ENCODE measurements at regions not wholly inside any gene's neighbourhood (a gene's known extent, or its start where the extent isn't known, plus 50 kb on each side); places are given as distances from the start of the nearest gene placed in this dataset.
"Not testable (repeated sequence)": the region's sequence is repeated elsewhere in the genome, so short reads cannot be mapped to it uniquely, and the experiment has no call there.

DNA sequence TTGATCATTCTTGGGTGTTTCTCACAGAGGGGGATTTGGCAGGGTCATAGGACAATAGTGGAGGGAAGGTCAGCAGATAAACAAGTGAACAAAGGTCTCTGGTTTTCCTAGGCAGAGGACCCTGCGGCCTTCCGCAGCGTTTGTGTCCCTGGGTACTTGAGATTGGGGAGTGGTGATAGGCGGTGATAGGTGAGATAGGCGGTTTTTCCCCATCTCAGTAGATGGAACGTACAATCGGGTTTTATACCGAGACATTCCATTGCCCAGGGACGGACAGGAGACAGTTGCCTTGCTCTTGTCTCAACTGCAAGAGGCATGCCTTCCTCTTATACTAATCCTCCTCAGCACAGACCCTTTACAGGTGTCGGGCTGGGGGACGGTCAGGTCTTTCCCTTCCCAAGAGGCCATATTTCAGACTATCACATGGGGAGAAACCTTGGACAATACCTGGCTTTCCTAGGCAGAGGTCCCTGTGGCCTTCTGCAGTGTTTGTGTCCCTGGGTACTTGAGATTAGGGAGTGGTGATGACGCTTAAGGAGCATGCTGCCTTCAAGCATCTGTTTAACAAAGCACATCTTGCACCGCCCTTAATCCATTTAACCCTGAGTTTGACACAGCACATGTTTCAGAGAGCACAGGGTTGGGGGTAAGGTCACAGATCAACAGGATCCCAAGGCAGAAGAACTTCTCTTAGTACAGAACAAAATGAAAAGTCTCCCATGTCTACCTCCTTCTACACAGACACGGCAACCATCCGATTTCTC lies 86.2 kb downstream of the OR2B2 start:
- DNase-seq = not testable (repeated sequence)

DNA sequence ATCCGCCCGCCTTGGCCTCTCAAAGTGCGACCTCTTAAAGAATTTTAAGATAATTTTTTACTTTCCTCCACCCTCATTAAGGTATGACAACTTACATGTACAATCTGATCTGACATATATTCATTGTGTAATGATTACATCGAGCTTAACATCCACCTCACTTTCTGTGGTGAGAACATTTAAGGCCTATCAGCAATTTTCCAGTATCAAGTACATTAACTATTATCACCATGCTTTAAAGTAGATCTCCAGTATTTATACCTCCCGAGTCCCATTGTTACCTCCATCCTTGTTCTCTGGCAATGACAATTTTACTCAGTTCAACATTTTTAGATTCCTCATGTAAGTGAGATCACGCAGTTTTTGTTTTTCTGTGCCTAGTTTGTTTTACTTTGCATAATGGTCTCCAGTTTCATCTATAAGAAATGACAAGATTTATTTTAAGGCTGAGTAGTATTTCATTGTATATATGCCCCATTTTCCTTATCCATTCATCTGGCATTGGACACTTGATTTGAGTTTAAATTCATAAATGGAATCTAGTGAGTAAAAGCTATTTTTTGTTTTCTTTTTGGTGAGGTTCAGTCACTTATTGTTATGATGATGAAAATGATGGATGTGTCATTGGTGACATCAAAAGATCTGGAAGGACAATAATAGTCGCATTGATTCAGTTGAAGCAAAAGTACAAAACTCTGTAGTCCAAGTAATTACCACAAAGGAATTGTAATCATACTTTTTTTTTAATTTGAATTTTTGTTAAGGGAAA lies 87.0 kb downstream of the OR2B2 start:
- no peak for DNase-seq

DNA sequence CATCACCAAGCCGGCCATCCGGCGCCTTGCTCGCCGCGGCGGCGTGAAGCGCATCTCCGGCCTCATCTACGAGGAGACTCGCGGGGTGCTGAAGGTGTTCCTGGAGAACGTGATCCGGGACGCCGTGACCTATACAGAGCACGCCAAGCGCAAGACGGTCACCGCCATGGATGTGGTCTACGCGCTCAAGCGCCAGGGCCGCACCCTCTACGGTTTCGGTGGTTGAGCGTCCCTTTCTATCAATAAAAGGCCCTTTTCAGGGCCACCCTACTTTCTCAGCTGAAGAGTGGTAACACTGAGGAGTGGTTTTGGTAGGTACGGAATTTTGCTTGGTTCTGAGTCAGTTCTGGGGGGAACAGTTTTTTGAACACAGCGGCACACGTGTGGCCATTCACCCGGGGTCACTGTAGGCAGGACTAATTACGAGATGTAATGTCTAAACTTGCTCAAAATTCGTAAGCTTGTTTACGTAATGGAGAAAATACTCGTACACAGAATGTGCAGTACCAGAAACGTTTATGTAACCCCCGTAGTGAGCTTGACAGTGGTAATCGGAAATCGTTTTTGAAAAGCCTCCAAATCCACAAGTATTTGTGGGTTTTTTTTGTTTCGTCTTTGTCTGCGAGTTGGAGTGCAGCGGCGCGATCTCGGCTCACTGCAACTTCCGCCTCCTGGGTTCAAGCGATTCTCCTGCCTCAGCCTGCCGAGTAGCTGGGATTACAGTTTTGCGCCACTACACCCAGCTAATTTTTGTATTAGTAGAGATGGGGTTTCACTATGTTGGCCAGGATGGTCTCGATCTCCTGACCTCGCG lies 87.8 kb downstream of the OR2B2 start:
- DNase-seq = peak; percentile 37 to 74

DNA sequence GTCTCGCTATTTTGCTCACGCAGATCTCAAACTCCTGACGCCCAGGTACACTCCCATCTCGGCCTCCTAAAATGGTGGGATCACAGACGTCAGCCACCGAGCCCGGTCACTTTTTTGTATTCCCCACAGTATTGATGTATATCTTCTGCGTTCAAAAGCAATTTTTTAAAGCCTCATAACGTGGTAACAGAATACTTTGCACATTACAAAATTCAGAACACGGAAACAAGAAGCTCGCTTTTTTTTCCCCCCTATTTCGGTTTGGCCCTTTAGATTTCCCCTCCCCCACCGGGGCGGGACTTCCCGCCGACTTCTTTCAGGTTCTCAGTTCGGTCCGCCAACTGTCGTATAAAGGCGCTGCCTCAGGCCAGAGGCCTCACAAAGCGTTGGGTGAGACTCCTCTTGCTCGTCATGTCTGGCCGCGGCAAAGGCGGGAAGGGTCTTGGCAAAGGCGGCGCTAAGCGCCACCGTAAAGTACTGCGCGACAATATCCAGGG lies 88.4 kb downstream of the OR2B2 start:
- DNase-seq = peak; percentile 81 to 85

DNA sequence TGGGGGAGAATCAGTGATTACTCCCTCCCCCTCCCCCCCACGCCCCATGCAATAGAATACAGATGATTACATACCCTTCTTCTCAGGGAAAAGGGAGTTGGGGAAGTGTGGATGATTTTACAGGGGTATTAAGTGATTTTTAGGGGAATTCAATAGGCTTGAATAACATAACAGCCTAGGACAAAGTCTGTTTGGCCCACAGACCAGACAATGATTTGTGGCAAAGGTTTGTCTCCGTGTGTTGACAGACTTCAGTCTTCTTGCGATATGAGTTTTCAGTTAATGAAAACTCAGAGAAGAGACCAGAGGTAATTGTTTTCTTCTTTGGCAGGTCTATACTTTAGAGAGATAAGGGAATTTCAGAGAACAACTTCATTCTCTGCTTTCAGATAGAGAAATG lies 95.3 kb downstream of the OR2B2 start:
- no peak for DNase-seq

DNA sequence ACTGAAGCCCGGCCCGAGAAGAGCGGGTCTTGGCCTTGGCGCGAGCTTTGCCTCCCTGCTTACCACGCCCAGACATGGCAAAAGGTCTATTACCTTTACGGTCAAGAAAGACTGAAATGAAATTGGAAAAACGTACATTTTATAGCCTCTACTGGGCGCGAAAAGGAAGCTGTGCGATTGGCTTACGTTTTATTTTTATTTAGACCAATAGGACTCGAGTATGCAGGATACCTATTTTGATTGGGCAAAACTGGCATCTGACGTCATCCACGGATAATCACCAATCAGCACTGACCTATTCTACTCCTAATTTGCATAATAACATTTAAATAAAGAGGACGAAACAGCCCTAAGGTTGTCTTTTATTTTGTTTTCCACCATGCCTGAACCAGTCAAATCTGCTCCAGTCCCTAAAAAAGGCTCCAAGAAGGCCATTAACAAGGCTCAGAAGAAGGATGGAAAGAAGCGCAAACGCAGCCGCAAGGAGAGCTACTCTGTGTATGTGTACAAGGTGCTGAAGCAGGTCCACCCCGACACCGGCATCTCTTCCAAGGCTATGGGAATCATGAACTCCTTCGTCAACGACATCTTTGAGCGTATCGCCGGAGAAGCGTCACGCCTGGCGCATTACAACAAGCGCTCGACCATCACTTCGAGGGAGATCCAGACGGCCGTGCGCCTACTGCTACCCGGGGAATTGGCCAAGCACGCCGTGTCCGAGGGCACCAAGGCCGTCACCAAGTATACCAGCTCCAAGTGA lies 97.4 kb downstream of the OR2B2 start:
- DNase-seq = peak; percentile 91 to 96

DNA sequence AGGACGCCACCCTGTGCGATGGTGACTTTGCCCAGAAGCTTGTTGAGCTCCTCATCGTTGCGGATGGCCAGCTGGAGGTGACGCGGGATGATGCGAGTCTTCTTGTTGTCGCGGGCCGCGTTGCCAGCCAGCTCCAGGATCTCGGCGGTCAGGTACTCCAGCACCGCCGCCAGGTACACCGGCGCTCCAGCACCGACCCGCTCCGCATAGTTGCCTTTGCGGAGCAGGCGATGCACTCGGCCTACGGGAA lies 97.9 kb downstream of the OR2B2 start:
- not testable (repeated sequence) for DNase-seq

DNA sequence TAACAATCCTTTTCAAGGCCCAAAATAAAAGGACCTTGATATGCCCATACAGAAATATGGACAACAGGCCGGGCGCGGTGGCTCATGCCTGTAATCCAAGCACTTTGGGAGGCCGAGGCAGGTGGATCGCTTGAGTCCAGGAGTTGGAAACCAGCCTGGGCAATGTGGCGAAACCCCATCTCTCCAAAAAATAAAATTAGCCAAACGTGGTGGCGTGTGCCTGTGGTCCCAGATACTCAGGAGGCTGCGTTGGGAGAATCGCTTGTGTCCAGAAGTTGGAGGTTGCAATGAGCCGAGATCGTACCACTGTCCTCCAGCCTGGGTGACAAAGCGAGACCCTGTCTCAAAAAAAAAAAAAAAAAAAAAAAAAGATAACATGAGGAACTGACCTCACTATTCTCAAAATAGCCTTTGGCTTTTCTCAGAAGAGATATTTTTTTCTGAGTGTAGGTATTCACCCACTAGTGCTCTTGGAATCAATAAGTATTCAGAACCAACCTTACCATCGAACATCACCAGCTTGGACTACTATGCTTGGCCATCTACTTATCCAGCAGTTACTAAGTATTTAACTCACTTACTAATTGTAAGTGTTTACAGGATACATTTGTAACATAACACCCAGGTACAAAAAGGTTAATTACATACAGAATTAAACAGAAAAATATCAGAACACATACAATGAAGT lies 99.2 kb downstream of the OR2B2 start:
- DNase-seq = no peak

DNA sequence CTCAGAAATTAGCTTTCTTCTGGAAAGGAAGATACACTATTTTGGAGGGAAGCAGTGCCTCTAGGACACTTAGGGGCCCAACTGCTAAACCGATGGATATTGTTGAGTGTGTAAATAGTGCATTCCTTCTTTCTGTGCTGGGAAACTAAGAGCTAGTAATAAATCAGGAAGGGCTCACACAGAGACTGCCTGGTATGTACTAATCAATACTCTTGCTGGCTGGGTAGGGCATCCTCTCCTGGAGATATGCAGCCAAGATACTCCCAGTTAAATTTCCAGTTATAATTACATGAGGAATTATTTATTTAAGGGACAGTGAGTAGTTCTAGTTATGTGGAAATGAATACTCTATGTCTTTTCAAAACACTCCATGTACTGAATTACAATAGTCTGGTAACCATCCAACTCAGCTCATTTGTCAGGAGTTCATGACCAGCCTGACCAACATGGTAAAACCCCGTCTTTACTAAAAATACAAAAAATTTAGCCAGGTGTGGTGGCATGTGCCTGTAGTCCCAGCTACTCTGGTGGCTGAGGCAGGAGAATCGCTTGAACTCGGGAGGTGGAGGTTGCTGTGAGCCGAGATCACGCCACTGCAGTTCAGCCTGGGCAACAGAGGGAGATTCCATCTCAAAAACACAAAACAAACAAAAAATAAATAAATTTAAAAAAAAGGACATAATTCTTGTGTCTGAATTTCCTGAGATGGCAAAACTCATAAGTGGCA lies 100.0 kb downstream of the OR2B2 start:
- DNase-seq = no peak

DNA sequence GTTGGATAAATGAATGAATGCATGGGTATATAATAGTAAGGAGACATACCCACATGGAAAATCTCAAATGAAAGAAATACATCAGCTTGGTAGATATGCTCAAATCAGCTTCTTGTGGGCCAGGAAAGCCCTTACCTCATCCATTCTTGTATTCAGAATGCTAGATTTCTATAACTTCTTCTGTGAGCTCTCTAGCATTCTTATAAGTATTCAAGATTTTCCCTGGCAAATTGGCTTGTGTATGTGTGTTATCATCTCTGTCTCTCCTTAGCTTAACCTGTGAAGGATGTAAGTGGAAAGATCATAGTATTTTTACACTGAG lies 100.8 kb downstream of the OR2B2 start:
- DNase-seq = no peak

DNA sequence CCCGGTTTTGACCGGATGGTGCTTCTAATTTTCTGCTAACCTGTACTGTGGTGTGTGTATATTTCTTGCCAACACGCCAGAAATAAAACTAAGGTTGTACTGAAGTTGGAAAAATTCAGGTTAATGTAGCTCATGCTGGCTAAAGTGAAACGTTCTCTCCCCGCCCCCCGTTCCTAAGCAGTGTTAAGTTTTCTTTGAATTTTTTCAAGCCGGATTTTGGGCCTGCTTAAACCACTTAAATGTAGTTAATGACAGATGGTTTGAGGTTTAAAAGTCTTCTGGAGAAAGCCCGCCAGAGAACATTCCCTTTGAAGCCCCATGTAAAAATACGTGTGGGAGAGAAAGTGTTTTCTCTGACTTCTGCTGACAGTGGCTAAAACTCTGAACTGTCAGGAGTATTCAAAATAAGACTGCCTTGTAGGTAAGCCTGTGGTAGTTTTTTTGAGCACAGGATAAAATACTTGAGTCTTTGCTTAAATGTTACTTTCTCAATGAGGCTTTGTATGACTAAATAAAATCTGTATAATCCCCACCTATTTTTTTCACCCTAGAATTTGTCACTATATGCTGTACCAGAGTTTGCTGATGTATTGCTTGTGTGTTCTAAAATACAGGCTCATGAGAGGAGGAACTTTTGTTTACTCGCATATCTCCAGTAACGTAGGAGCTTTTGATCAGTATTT lies 101.3 kb downstream of the OR2B2 start:
- DNase-seq = peak in 1 of 2 donors; percentile 44

DNA sequence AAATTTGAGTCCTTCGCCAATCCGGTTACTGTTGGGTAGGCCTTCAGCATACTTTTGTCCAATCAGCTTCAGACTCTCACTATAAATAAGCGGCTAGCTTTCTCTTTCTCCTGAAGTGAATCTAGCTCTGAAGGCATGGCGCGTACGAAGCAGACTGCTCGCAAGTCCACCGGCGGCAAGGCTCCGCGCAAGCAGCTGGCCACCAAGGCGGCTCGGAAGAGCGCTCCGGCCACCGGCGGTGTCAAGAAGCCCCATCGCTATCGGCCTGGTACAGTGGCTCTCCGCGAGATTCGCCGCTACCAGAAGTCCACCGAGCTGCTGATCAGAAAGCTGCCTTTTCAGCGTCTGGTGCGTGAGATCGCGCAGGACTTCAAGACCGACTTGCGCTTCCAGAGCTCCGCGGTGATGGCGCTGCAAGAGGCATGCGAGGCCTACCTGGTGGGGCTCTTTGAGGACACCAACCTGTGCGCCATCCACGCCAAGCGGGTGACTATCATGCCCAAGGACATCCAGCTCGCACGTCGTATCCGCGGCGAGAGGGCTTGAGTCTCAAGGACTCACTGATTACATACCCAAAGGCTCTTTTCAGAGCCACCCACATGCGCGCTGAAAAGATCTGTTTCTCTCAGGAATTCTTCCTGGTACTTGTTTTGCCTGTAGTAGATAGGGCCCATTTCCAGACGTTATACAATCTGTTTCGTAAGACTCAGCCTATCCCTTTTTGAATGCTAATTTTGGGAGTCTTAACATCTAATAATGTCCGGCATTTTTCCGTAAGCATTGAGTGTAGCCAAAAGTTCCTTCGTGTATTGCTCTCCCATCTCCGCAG lies 102.0 kb downstream of the OR2B2 start:
- DNase-seq = peak; percentile 87 to 96

DNA sequence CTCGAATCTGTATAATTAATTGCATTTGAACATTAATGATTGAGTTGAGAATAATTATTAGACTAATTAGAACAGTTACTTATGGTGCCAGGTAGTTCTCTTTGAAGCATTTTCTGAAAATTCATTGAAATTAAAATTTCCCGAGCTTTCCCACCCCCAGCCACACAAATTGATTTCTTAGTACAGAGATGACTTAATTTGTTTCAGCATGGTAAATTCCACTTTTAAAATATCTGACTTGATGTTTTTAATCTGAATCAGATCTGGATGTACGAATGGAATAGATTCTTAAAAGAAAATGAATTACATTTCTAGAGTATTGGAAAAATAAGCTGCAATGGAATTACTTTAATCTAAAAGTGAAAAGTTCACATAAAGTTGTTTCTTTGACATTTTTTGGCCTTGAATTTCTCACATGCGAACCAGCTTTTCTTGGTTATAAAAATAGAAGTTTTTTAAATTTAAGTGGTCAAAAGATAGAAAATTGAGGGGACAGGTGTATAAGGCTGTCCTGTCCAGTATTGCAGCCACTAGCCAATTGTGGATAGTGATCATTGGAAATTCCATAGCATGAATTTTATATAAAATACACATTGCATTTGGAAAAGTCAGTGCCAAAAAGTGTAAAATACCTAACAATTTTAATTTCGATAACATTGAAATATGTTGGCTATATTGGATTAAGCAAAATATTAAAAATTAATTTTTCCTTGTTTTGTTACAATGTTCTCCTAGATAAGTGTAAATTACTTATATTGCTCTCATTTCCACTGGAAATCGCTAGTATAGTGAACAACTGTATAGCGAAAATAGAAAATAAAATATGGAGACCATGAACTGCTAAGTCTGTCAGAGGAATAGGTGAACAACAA lies 102.9 kb downstream of the OR2B2 start:
- DNase-seq = no peak

DNA sequence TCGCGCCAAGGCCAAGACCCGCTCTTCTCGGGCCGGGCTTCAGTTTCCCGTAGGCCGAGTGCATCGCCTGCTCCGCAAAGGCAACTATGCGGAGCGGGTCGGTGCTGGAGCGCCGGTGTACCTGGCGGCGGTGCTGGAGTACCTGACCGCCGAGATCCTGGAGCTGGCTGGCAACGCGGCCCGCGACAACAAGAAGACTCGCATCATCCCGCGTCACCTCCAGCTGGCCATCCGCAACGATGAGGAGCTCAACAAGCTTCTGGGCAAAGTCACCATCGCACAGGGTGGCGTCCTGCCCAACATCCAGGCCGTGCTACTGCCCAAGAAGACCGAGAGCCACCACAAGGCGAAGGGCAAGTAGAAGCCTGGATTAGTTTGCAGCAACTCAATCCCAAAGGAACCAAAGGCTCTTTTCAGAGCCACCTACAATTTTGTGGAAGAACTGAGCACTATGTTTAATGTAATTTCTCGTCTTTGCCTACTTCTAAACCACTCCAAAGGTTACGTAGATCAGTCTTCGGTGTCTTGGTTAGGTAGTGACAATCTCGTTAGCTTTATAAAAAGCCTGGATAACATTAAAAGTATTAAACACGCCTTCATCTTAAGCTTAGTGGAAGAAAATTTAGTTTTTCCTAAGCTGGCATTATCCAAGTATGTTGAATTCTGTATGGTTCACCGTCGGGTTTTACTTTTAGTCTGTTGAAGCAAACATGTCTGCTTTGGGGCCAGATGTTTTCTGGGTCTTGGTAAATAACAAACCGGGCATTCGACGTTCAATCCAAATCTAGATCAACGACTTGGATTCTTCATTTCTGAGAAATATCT lies 103.7 kb downstream of the OR2B2 start:
- peak in 1 of 2 donors; percentile 39 for DNase-seq

DNA sequence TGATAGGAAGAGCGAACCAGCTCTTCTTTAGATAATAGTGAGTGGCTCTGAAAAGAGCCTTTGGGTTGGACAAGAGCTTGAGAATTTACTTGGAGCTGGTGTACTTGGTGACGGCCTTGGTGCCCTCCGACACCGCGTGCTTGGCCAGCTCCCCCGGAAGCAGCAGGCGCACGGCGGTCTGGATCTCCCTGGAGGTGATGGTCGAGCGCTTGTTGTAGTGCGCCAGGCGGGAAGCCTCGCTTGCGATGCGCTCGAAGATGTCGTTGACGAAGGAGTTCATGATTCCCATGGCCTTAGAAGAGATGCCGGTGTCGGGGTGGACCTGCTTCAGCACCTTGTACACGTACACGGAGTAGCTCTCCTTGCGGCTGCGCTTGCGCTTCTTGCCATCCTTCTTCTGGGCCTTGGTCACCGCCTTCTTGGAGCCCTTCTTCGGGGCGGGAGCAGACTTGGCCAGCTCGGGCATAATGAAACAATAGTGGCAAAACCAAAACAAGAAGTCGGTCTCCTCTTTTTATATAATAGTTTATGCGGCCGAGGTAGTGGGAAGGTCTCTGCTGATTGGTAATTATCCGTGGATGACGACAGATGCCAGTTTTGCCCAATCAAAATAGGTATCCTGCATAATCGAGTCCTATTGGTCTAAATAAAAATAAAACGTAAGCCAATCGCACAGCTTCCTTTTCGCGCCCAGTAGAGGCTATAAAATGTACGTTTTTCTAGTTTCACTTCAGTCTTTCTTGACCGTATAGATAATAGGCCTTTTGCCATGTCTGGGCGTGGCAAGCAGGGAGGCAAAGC lies 104.6 kb downstream of the OR2B2 start:
- DNase-seq = peak; percentile 89 to 96

DNA sequence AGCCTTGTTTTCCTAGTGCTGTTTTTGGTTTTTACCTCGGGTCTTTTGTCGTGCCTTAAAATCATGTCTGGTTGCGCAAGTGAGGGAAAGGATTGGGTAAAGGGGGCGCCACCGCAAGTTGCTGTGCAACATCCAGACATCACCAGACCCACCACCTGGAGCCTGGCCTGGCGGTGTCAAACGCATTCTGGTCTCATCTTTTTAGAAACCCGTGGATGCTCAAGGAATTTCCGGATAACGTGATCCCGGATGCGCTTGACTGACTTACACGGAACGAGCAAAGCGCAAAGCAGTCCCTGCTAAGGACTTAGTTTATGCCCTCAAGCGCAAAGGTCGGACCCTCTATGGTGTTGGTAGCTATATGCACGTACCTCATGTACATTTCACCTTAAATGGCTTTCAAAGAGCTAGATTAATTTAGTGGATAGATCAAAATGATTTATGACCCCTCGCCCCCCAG lies 105.2 kb downstream of the OR2B2 start:
- DNase-seq = peak in 1 of 2 donors; percentile 36

DNA sequence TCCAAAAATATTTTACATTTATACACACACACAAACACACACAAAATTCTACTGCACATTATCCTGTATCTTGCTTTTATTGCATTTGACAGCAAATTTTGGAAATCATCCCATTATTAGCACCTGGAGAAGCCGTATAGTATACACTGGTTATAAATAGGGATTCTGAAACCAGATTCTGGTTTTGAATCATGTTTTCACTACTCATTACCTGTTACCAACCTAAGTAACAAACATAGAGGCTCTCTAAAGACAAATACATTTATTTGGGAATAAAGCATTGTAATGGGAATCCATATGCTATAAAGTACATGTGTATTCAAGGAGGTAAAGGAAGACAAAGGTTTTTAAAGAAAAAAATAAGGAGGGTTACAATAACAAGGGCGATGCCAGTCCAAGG lies 106.8 kb downstream of the OR2B2 start:
- no peak for DNase-seq

Data from CD4-positive, alpha-beta T cell treated with Interferon alpha-2 for 1 hour (primary cell).